Left ventricle myocardium inferior (tissue), 1 donor: ENCODE measurements at regions not wholly inside any gene's neighbourhood (a gene's known extent, or its start where the extent isn't known, plus 50 kb on each side); places are given as distances from the start of the nearest gene placed in this dataset.
"Not testable (repeated sequence)": the region's sequence is repeated elsewhere in the genome, so short reads cannot be mapped to it uniquely, and the experiment has no call there.

Source experiments
- DNase-seq: peaks from one replicate; pipeline ENCODE4 v3.0.0-alpha.2; 2020
- H3K27ac ChIP-seq: fragments of 200-600 bp; replicated peaks from 2 replicates; pipeline ENCODE4 v1.8.0; 2021
- H3K27me3 ChIP-seq: fragments of 200-600 bp; 2 replicates; pipeline ENCODE4 v1.8.0; 2021; ENCODE audit warnings: low read depth
- H3K36me3 ChIP-seq: fragments of 200-600 bp; 2 replicates; pipeline ENCODE4 v1.8.0; 2021
- H3K4me1 ChIP-seq: fragments of 200-600 bp; 2 replicates; pipeline ENCODE4 v1.8.0; 2021
- H3K4me3 ChIP-seq: fragments of 200-600 bp; 2 replicates; pipeline ENCODE4 v1.8.0; 2021; ENCODE audit warnings: mild to moderate bottlenecking, moderate library complexity
- H3K9me3 ChIP-seq: fragments of 200-600 bp; replicated peaks from 2 replicates; pipeline ENCODE4 v1.8.0; 2021
- intact Hi-C: fragments of 100-400 bp; cut with micrococcal nuclease; formaldehyde crosslinking; loops from one replicate; pipeline ENCODE4 v1.11.0; 2022
- TF ChIP-seq, protein P1 (sequence below): fragments of 200-600 bp; IDR thresholded peaks from 2 replicates; pipeline ENCODE4 v1.8.0; 2021; ENCODE audit warnings: antibody characterized with exemption, mild to moderate bottlenecking, borderline replicate concordance
- donor health status: DM: no; HTN: yes; CAD: no; lungs with severe emphysema.

DNA sequence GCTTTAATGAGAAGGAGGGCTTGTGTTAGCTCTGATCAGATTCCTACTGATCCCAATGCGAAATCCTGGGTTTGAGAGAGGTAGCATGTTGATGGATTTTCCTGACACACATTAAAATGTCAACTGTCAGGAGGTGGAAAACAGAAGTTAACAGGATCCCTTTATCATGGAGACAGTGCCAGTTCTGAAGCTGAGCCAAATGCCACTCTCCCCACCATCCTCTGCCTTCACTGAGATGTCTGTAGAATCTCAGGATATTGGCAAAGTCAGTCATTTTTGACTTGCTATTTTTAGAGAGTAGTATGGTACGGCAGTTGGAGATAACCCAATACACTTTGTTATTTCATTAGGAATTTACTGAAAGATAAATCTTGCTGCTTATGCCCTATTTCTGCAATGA, 1816.2 kb upstream of the FLRT2 start:
- no peak overlapping the region for H3K4me3 ChIP-seq
- TF ChIP-seq, protein P1, sequence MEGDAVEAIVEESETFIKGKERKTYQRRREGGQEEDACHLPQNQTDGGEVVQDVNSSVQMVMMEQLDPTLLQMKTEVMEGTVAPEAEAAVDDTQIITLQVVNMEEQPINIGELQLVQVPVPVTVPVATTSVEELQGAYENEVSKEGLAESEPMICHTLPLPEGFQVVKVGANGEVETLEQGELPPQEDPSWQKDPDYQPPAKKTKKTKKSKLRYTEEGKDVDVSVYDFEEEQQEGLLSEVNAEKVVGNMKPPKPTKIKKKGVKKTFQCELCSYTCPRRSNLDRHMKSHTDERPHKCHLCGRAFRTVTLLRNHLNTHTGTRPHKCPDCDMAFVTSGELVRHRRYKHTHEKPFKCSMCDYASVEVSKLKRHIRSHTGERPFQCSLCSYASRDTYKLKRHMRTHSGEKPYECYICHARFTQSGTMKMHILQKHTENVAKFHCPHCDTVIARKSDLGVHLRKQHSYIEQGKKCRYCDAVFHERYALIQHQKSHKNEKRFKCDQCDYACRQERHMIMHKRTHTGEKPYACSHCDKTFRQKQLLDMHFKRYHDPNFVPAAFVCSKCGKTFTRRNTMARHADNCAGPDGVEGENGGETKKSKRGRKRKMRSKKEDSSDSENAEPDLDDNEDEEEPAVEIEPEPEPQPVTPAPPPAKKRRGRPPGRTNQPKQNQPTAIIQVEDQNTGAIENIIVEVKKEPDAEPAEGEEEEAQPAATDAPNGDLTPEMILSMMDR = no peak

DNA sequence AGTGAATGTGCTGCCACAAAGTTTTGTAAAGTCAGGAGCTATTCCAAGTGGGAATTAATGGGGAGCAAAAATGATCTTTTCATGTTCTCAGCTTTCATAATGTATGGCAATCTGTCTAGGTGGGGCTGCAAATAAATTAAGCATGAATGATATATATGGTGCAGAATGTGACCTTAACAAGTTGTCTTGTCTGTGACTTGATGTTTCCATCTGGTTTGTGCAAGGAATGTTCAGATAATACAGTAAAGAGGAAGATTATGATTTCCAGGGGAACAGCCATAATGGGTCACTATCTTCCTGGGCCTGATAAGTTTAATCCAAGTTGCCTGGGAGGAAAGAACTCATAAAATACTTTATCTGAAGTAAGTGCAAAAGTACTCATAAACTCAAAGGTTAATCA, 1815.8 kb upstream of the FLRT2 start:
- no peak overlapping the region for H3K27ac ChIP-seq
- peaks cover 2% of the 10 kb centered on the region for H3K9me3 ChIP-seq
- TF ChIP-seq, protein P1 = no peak
- DNase-seq = no peak
- no peak overlapping the region for H3K4me3 ChIP-seq
- intact Hi-C loops = no loop called here
- H3K36me3 ChIP-seq = no peaks in the 10 kb centered on the region
- no peaks in the 10 kb centered on the region for H3K27me3 ChIP-seq
- no peaks in the 10 kb centered on the region for H3K4me1 ChIP-seq

More for the DNA sequence above, 1816.2 kb upstream of the FLRT2 start:
- Histone ChIP-seq H3K4me1 (no peaks in the 10 kb centered on the region), H3K9me3 (peaks cover 6% of the 10 kb centered on the region), H3K27ac (no peak overlapping the region), H3K27me3 (no peaks in the 10 kb centered on the region), H3K36me3 (no peaks in the 10 kb centered on the region)
- intact Hi-C loops = no loop called here
- no peak for DNase-seq

DNA sequence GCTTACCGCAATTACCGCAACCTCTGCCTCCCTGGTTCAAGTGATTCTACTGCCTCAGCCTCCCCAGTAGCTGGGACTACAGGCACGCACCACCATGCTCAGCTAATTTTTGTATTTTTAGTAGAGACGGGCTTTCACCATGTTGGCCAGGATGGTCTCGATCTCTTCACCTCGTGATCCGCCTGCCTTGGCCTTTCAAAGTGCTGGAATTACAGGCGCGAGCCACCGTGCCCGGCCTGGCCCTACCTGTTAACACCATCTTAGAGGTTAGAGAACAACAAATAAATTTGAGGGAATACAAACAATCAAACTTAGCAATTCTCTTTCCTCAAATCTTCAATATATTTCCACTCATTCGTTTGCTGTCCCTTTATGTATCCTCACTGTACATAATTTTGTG, 1810.5 kb upstream of the FLRT2 start:
- H3K27me3 ChIP-seq, DNase-seq, H3K9me3 ChIP-seq, H3K27ac ChIP-seq, H3K36me3 ChIP-seq, H3K4me3 ChIP-seq, H3K4me1 ChIP-seq, intact Hi-C loops: not testable (repeated sequence)

DNA sequence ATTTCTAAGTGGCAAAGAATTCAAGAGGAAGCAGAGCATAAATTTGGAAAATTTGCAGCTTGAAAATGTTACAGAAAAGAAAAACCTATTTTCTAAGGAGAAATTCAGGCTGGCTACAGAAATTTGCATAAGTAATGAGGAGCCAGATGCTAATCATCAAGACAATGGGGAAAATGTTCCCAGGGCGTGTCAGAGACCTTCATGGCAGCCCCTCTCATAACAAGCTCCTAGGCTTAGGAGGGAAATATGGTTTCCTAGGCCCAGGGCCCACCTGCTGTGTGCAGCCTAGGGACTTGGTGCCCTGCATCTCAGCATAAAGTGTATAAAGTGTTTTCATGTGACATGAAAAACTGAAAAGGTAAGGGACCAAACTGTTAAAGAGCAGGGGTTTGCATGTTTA, 1796.3 kb upstream of the FLRT2 start:
- intact Hi-C loops = no loop called here
- Histone ChIP-seq H3K27ac (no peak overlapping the region), H3K36me3 (no peaks in the 10 kb centered on the region), H3K27me3 (no peaks in the 10 kb centered on the region), H3K4me1 (no peaks in the 10 kb centered on the region), H3K9me3 (peaks cover 3% of the 10 kb centered on the region), H3K4me3 (no peak overlapping the region)
- no peak for DNase-seq
- TF ChIP-seq, protein P1 = no peak

DNA sequence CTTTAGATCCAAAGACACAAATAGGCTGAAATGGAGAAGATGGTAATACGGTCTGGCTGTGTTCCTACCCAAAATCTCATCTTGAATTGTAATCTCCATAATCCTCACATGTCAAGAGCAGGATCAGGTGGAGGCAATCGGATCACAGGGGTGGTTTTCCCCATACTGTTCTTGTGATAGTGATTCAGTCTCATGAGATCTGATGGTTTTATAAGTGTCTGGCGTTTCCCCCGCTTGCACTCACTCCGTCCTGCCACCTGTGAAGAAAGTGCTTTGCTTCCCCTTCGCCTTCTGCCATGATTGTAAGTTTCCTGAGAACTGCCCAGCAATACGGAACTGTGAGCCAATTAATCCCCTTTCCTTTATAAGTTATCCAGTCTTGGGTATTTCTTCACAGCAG, 1795.5 kb upstream of the FLRT2 start:
- Histone ChIP-seq H3K36me3 (no peaks in the 10 kb centered on the region), H3K27me3 (no peaks in the 10 kb centered on the region), H3K9me3 (no peaks in the 10 kb centered on the region), H3K4me1 (no peaks in the 10 kb centered on the region), H3K27ac (no peak overlapping the region), H3K4me3 (no peak overlapping the region)
- no peak for DNase-seq
- intact Hi-C loops = no loop called here
- TF ChIP-seq, protein P1 = no peak

DNA sequence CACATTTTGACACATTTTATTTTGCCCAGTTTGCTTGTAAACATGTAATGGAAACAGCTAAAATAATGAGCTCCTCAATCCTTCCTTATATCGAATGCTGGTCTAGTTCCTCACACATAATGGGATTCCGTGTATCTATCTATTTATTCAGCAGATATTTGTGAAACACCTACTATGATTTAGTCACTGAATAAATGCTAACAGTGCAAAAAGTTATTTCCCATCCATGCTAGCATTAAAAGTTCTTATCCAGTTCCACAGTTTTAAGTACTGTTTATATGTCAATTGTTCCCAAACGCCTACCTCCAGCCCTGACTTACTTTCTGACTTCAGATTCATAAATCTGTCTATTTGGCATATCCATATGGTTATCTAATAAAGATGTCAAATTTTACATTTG, 1788.7 kb upstream of the FLRT2 start:
- no peaks in the 10 kb centered on the region for H3K36me3 ChIP-seq
- intact Hi-C loops = no loop called here
- H3K4me1 ChIP-seq = no peaks in the 10 kb centered on the region
- H3K4me3 ChIP-seq = no peak overlapping the region
- H3K27ac ChIP-seq = no peak overlapping the region
- no peak for DNase-seq
- H3K27me3 ChIP-seq = no peaks in the 10 kb centered on the region
- TF ChIP-seq, protein P1 = no peak
- no peaks in the 10 kb centered on the region for H3K9me3 ChIP-seq
